ENCODE measurements at regions not wholly inside any gene's neighbourhood (a gene's known extent, or its start where the extent isn't known, plus 50 kb on each side); places are given as distances from the start of the nearest gene placed in this dataset.

DNA sequence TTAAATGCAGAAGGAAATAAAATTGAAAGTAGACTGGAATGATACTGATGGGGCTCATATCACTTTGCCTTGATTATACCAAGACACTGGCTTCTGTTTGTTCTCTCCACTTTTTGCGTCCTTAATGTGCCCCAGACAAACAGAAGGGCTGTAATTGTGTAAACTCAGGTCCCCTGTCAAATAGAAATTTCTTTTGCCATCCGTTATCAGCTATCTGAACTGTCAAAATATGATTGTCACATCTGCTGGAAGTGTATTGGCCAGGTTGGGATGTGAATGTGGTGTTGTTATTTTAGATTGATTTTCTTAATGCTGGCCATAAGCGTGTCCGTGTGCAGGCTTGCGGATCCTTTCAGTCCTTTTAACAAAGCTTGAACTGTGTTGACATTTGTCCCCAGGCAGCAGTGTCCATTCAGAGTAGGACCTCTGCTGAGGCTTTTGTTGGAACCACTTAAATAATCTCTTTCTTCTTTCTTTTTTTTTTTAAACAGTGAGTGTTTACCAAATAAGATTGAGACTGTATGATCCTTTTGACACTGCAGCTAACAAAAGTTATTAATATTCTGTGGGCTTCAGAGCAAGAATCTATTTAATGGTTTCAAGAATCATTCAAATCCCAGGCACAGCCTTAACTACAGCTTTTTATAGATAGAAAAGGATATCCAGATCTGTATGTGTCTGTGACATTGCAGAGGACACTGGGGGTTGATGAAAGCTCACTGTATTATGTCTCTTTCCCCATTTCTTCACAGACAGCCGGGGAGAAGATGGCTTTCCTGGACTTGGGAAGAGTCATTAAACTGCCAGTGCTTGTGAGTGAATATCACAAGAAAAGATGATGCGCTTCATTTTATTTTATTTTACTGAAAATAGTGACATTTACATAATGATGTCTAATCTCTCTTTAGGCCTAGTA, 171.7 kb downstream of the ZNF608 start:
- no peak overlapping the region for H3K4me3 ChIP-seq (ENCODE audit: low read depth, poor library complexity, severe bottlenecking)
- no peak for DNase-seq (ENCODE audit: low spot score in 2 of 2)
- intact Hi-C loops (cut with DNase I; ENCODE audit: low total_unique reads), result no loop called here
- WGBS, 2 donors, result 83 to 90% methylated on average over 7 of the region's 7 CpGs
- TF ChIP-seq, protein P1, sequence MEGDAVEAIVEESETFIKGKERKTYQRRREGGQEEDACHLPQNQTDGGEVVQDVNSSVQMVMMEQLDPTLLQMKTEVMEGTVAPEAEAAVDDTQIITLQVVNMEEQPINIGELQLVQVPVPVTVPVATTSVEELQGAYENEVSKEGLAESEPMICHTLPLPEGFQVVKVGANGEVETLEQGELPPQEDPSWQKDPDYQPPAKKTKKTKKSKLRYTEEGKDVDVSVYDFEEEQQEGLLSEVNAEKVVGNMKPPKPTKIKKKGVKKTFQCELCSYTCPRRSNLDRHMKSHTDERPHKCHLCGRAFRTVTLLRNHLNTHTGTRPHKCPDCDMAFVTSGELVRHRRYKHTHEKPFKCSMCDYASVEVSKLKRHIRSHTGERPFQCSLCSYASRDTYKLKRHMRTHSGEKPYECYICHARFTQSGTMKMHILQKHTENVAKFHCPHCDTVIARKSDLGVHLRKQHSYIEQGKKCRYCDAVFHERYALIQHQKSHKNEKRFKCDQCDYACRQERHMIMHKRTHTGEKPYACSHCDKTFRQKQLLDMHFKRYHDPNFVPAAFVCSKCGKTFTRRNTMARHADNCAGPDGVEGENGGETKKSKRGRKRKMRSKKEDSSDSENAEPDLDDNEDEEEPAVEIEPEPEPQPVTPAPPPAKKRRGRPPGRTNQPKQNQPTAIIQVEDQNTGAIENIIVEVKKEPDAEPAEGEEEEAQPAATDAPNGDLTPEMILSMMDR (IDR thresholded peaks at IDR 0.05), result no peak
- no peak for TF ChIP-seq POLR2A (IDR thresholded peaks at IDR 0.05)

DNA sequence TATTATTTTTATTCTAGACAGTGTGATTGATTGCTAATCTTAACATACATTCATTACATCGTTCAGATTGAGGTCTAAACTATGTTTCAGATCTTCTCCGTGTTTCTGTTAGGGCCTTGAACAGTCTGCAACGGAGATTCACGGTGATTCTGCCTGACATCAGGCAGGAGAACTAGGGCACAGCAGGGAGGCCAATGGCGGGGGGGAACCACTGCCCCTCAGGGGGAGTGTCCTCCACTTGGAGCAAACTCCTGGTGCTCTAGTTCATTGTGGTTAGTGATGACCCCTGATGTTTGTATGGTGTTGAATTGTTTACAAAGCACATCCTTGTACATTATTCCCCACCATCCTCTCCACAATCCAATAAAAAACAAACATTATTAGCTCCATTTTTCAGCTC, 173.5 kb downstream of the ZNF608 start:
- intact Hi-C loops (cut with DNase I; ENCODE audit: low total_unique reads), result no loop called here
- 77 to 94% methylated on average over 5 of the region's 5 CpGs for WGBS, 2 donors
- no peak overlapping the region for H3K4me3 ChIP-seq (ENCODE audit: low read depth, poor library complexity, severe bottlenecking)
- TF ChIP-seq, protein P1 (IDR thresholded peaks at IDR 0.05), result no peak
- TF ChIP-seq POLR2A (IDR thresholded peaks at IDR 0.05), result no peak
- DNase-seq (ENCODE audit: low spot score in 2 of 2), result no peak

DNA sequence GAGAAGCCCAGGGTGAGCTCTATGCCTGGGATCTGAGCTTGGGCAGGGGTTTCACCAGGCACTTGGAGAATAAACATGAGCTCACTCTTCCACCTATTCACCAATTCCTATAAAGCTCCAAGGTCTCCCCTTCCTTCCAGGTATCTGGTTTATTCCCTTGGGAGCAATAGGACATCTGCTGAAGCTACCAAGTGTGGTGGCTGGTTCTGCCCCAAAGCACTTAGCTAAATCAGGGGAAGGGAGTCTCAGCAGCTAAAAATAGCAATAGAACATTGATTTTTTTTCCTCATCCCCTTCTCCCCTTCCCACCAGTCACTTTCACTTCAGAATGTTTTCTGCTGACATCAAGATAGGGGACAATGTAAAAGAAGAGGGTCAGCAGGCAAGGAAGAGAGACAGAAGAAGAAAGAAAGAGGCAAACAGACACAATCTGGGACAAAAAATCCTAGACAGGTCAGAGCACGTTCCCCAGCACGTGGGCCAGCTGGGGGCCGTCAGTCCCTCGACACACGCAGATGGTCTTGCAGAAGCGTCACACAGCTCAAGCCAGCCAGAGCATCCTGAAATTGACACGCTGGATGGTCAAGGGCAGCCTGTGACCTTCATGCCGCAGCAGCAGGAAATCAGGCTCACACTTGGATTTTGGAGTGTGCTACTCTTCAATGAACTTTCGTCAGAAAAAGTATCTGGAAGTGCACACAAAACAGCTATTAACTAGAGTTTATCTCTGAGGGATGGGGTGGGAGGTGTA, 176.0 kb downstream of the ZNF608 start:
- TF ChIP-seq, protein P1 (IDR thresholded peaks at IDR 0.05), result no peak
- TF ChIP-seq POLR2A (IDR thresholded peaks at IDR 0.05), result no peak
- WGBS, 2 donors, result 60 to 62% methylated on average over 9 of the region's 9 CpGs
- intact Hi-C loops (cut with DNase I; ENCODE audit: low total_unique reads), result no loop called here

DNA sequence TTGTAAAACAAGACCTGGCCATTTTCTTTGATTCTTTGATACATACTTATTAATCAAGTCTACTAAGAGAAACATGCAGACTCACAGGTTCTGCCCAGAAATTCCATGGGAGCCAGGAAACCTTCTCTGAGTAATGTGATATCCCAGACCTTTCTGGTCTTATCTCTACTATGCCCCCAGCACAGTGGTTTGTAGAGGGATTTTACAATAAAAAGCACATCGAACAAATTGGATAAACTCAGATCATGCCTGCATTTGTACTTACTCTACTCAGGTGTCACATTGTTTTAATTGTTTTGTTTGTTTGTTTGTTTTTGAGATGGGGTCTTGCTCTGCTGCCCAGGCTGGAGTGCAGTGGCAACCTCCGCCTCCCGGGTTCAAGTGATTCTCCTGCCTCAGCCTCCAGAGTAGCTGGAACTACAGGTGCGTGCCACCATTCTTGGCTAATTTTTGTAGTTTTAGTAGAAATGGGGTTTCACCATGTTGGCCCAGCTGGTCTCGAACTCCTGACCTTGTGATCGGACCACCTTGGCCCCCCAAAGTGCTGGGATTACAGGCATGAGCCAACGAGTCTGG, 179.5 kb downstream of the ZNF608 start:
- no peak overlapping the region for H3K4me3 ChIP-seq (ENCODE audit: low read depth, poor library complexity, severe bottlenecking)
- intact Hi-C loops (cut with DNase I; ENCODE audit: low total_unique reads), result no loop called here
- TF ChIP-seq, protein P1 (IDR thresholded peaks at IDR 0.05), result no peak
- no peak for TF ChIP-seq POLR2A (IDR thresholded peaks at IDR 0.05)
- WGBS, 2 donors, result 96% methylated on average over 7 of the region's 7 CpGs
- no peak for DNase-seq (ENCODE audit: low spot score in 2 of 2)

More for the DNA sequence above, 176.0 kb downstream of the ZNF608 start:
- H3K4me3 ChIP-seq (ENCODE audit: low read depth, poor library complexity, severe bottlenecking), result no peak overlapping the region
- no peak for DNase-seq (ENCODE audit: low spot score in 2 of 2)

DNA sequence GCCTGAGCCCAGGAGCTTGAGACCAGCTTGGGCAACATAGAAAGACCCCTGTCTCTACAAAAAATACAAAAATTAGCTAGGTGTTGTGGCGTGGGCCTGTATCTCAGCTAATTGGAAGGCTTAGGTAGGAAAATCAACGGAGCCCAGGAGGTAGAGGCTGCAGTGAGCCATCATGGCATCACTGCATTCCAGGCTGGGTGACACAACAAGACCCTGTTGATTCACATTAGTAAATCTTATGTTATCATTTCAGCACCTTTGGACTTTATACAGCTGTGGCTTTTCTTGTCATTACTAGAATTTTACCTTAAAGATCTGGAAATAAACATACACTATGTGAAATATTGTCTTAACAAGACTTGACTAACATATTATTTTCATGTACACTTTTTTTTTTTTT, 185.0 kb downstream of the ZNF608 start:
- DNase-seq (ENCODE audit: low spot score in 2 of 2), result no peak
- H3K4me3 ChIP-seq (ENCODE audit: low read depth, poor library complexity, severe bottlenecking), result no peak overlapping the region
- 90 to 99% methylated on average over 2 of the region's 2 CpGs for WGBS, 2 donors
- intact Hi-C loops (cut with DNase I; ENCODE audit: low total_unique reads), result no loop called here
- TF ChIP-seq, protein P1 (IDR thresholded peaks at IDR 0.05), result no peak
- no peak for TF ChIP-seq POLR2A (IDR thresholded peaks at IDR 0.05)

Data from lower leg skin (tissue), 4 donors.